ENCODE measurements at regions not wholly inside any gene's neighbourhood (a gene's known extent, or its start where the extent isn't known, plus 50 kb on each side); places are given as distances from the start of the nearest gene placed in this dataset.

DNA sequence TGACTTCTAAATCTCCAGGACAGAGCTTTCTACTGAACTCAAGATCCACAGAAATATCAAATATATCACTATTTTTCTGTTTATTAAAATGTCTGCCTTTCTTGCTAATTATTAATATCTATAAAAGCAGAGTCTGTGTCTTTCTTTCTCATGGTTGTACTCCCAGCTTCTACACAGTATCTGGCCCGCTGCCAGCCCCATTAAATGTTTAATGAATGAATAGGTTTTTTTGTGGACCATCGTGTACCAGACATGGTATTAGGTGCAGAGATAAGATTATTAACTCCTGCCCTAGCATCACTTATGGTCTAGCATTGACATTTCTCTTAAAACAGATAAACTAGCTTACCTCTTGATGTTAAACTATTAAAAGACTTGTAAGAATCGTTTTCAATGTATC, 111.4 kb upstream of the RBMS3 start:
- H3K27ac ChIP-seq = no peak overlapping the region
- no peak for DNase-seq (ENCODE audit: low spot score)
- no peaks in the 10 kb centered on the region for H3K9me3 ChIP-seq
- H3K36me3 ChIP-seq = no peaks in the 10 kb centered on the region
- TF ChIP-seq POLR2AphosphoS5 (IDR thresholded peaks at IDR 0.05) (no peak), CTCF (IDR thresholded peaks at IDR 0.05) (no peak), POLR2A (IDR thresholded peaks at IDR 0.05) (no peak)
- H3K27me3 ChIP-seq (replicated peaks; ENCODE audit: insufficient read depth) = no peaks in the 10 kb centered on the region
- WGBS = 17% methylated on average over 3 of the region's 3 CpGs
- intact Hi-C loops (cut with DNase I) = no loop called here
- H3K4me1 ChIP-seq (replicated peaks) = no peaks in the 10 kb centered on the region
- H3K4me3 ChIP-seq = no peak overlapping the region

GRCh38 chr3:29171043-29171990, 109.6 kb upstream of the RBMS3 start:
- intact Hi-C loops (cut with DNase I) = no loop called here
- 42% methylated on average over 6 of the region's 6 CpGs for WGBS
- Histone ChIP-seq H3K4me3 (no peak overlapping the region), H3K4me1 (replicated peaks) (no peaks in the 10 kb centered on the region), H3K27me3 (replicated peaks; ENCODE audit: insufficient read depth) (no peaks in the 10 kb centered on the region), H3K36me3 (no peaks in the 10 kb centered on the region), H3K27ac (peak overlapping the region in 1 of 2 donors; percentile 27), H3K9me3 (no peaks in the 10 kb centered on the region)
- TF ChIP-seq POLR2A (IDR thresholded peaks at IDR 0.05) = no peak
- no peak for TF ChIP-seq POLR2AphosphoS5 (IDR thresholded peaks at IDR 0.05)
- no peak for TF ChIP-seq CTCF (IDR thresholded peaks at IDR 0.05)
- DNase-seq (ENCODE audit: low spot score) = no peak

DNA sequence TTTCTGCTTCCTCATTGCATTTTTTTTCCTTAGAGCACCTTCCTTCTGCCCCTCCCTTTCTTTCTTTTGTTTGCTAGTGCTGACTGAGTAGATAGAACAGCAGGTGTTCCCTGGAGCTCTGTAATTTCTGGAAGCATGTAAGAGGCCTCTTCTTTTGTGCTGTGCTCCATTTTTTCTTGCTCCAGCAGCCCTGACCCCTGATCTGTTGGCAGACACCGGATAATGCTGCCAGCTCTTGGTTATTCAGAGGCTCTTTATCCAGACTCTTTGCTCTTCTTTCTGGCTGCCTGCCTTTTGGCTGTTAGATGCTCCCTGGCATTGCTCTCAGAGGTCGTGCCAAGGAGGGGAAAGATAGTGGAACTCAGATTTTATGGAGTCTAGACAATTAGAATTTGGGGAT, 104.4 kb upstream of the RBMS3 start:
- Histone ChIP-seq H3K36me3 (no peaks in the 10 kb centered on the region), H3K4me1 (replicated peaks) (peaks cover 6% of the 10 kb centered on the region), H3K27ac (no peak overlapping the region), H3K27me3 (replicated peaks; ENCODE audit: insufficient read depth) (no peaks in the 10 kb centered on the region), H3K9me3 (no peaks in the 10 kb centered on the region), H3K4me3 (no peak overlapping the region)
- 26% methylated on average over 2 of the region's 2 CpGs for WGBS
- DNase-seq (ENCODE audit: low spot score) = no peak
- intact Hi-C loops (cut with DNase I) = no loop called here
- TF ChIP-seq CTCF (IDR thresholded peaks at IDR 0.05) = no peak
- TF ChIP-seq POLR2A (IDR thresholded peaks at IDR 0.05) = no peak
- TF ChIP-seq POLR2AphosphoS5 (IDR thresholded peaks at IDR 0.05) = no peak

DNA sequence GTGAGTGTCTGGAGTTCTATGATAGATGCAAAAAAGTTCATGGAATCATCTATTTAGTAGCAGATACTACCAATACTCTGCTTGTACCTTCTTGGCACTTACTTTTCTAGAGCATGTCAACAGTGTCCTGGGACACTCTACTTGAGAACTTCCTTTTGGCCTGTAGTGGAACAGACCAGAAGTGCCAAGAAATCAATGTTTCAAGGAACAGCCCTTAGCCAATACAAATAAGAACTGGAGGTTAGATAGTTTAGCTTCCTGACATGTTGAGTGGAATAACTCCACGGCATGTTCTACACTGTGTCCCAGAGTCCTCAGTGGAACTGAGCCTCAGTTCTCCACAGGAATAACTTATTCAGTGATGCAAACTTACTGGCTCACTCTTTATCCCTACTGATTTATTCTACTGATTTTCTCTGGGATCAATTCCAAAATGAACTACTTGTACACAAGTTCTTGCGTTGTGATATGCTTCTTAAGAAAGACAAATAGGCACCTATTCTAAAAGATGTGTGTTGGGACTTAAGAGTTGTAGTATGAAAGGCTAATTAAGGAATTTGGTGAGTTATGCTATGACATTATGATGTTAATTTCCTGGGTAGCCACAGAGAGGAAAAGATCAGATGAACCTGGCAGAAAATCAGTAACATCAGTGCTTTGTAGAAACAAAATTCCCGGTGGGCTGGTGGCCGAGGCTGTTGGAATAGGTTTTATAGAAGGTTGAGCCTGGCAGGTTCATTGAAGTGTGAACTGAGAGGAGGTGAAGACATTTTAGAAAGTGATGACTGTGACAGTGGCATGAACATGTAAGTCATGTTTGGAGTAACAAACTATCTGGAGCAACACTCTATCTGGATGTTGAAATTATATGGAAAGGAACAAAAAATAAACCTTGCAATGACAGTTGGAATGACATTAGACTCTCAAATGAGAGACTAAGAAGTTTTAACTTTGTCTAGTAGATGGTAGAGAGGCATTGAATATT, 101.8 kb upstream of the RBMS3 start:
- no peak overlapping the region for H3K4me3 ChIP-seq
- no peak overlapping the region for H3K27ac ChIP-seq
- H3K36me3 ChIP-seq = no peaks in the 10 kb centered on the region
- H3K4me1 ChIP-seq (replicated peaks) = peaks cover 6% of the 10 kb centered on the region
- DNase-seq (ENCODE audit: low spot score) = no peak
- TF ChIP-seq POLR2A (IDR thresholded peaks at IDR 0.05) (no peak), POLR2AphosphoS5 (IDR thresholded peaks at IDR 0.05) (no peak), CTCF (IDR thresholded peaks at IDR 0.05) (no peak)
- no peaks in the 10 kb centered on the region for H3K27me3 ChIP-seq (replicated peaks; ENCODE audit: insufficient read depth)
- H3K9me3 ChIP-seq = no peaks in the 10 kb centered on the region
- WGBS = 42% methylated on average over 4 of the region's 4 CpGs
- intact Hi-C loops (cut with DNase I) = no loop called here
